ENCODE measurements at regions not wholly inside any gene's neighbourhood (a gene's known extent, or its start where the extent isn't known, plus 50 kb on each side); places are given as distances from the start of the nearest gene placed in this dataset.

GRCh38 chr2:157076526-157077161 is 180.9 kb upstream of the GALNT5 start:
- no peak for DNase-seq

GRCh38 chr2:157077753-157078350 is 179.7 kb upstream of the GALNT5 start:
- no peak for DNase-seq

- no peak for DNase-seq
Observed at GRCh38 chr2:157082950-157083349, 174.6 kb upstream of the GALNT5 start.

- no peak for DNase-seq
Observed at GRCh38 chr2:157085522-157085921, 172.0 kb upstream of the GALNT5 start.

- DNase-seq, result no peak
Observed at GRCh38 chr2:157087373-157088002, 170.0 kb upstream of the GALNT5 start.

- no peak for DNase-seq
Observed at GRCh38 chr2:157093666-157094065, 163.8 kb upstream of the GALNT5 start.

GRCh38 chr2:157105372-157105771 is 152.1 kb upstream of the GALNT5 start:
- DNase-seq, result no peak

- no peak for DNase-seq
Observed at GRCh38 chr2:157106950-157107349, 150.6 kb upstream of the GALNT5 start.

- DNase-seq, result no peak
Observed at GRCh38 chr2:157107460-157107859, 150.0 kb upstream of the GALNT5 start.

- DNase-seq, result no peak
Observed at GRCh38 chr2:157107877-157108276, 149.6 kb upstream of the GALNT5 start.

GRCh38 chr2:157122776-157123175 is 134.7 kb upstream of the GALNT5 start:
- no peak for DNase-seq

GRCh38 chr2:157124731-157125130 is 132.8 kb upstream of the GALNT5 start:
- DNase-seq, result no peak

GRCh38 chr2:157125685-157126084 is 131.8 kb upstream of the GALNT5 start:
- no peak for DNase-seq

- DNase-seq, result no peak
Observed at GRCh38 chr2:157127249-157128012, 130.1 kb upstream of the GALNT5 start.

GRCh38 chr2:157143901-157144300 is 113.6 kb upstream of the GALNT5 start:
- no peak for DNase-seq

GRCh38 chr2:157149270-157149669 is 108.2 kb upstream of the GALNT5 start:
- DNase-seq, result no peak

- no peak for DNase-seq
Observed at GRCh38 chr2:157150747-157151146, 106.8 kb upstream of the GALNT5 start.

- DNase-seq, result no peak
Observed at GRCh38 chr2:157152362-157152761, 105.1 kb upstream of the GALNT5 start.

- DNase-seq, result no peak
Observed at GRCh38 chr2:157155992-157156391, 101.5 kb upstream of the GALNT5 start.

GRCh38 chr2:157158111-157158510 is 99.4 kb upstream of the GALNT5 start:
- DNase-seq, result no peak

GRCh38 chr2:157159221-157159934 is 98.1 kb upstream of the GALNT5 start:
- no peak for DNase-seq

GRCh38 chr2:157160111-157160510 is 97.4 kb upstream of the GALNT5 start:
- DNase-seq, result no peak

- DNase-seq, result no peak
Observed at GRCh38 chr2:157164370-157164769, 93.1 kb upstream of the GALNT5 start.

Measured in hippocampal formation (tissue), 2 donors.